Ovary (tissue), 7 donors: ENCODE measurements at regions not wholly inside any gene's neighbourhood (a gene's known extent, or its start where the extent isn't known, plus 50 kb on each side); places are given as distances from the start of the nearest gene placed in this dataset.
"Not testable (repeated sequence)": the region's sequence is repeated elsewhere in the genome, so short reads cannot be mapped to it uniquely, and the experiment has no call there.

Source experiments
- DNase-seq, 5 donors: peaks; one replicate each; pipeline ENCODE4 v3.0.0-alpha.2; 2019 to 2020
- H3K27ac ChIP-seq, 2 donors: fragments of 200-600 bp; one replicate each; pipeline versions ENCODE4 v1.5.1 to v1.8.0; 2019 to 2022
- H3K27me3 ChIP-seq: fragments of 200-600 bp; one replicate; pipeline ENCODE4 v1.8.0; 2022
- H3K36me3 ChIP-seq: fragments of 200-600 bp; sonication (generic); one replicate; pipeline ENCODE4 v1.5.1; 2019
- H3K4me1 ChIP-seq: one replicate; pipeline ENCODE4 v1.8.1; 2013; ENCODE audit warnings: mild to moderate bottlenecking, moderate library complexity; ENCODE audit not compliant: insufficient read depth
- H3K4me3 ChIP-seq: fragments of 200-600 bp; sonication (generic); one replicate; pipeline ENCODE4 v1.5.1; 2017
- H3K9me3 ChIP-seq, 2 donors: fragments of 200-600 bp in 1 of 2; sonication (generic) in 1 of 2; one replicate each; pipeline versions ENCODE4 v1.5.1 to v1.8.1; 2013 to 2019; ENCODE audit warnings: mild to moderate bottlenecking in 1 of 2, moderate library complexity in 1 of 2
- EP300 ChIP-seq: sonication (generic); formaldehyde crosslinking; IDR thresholded peaks from one replicate; pipeline ENCODE4 v1.6.1; 2017; ENCODE audit warnings: antibody characterized with exemption
- POLR2A ChIP-seq: fragments of 450-650 bp; IDR thresholded peaks from one replicate; pipeline ENCODE4 v1.6.1; 2017; ENCODE audit warnings: antibody characterized with exemption, mild to moderate bottlenecking, moderate library complexity
- WGBS, 3 donors: extraction: QIAGEN DNeasy Blood & Tissue Kit in 1 of 3; methylation state at CpG; one replicate each; pipeline versions ENCODE4 v1.1.5 to v1.1.7; 2013 to 2017; 5-methylcytosine and 5-hydroxymethylcytosine counted together
- intact Hi-C, 4 donors: fragments of 100-400 bp; cut with DNase I; formaldehyde crosslinking; loops; one replicate each; pipeline versions ENCODE4 v1.11.0 to v1.15.1; 2022 to 2023
- TF ChIP-seq, protein P1 (sequence below), 3 donors: fragments of 450-650 bp in 2 of 3; fragments of 200-600 bp in 1 of 3; IDR thresholded peaks; one replicate each; pipeline versions ENCODE4 v1.5.1 to v1.8.0; 2016 to 2022; ENCODE audit warnings: antibody characterized with exemption in 3 of 3, mild to moderate bottlenecking in 1 of 3
- donor health status: DM: no; HTN: no; CAD: no; lungs with moderate emphysema.
- donor health status: DM: no; HTN: no; CAD: no.
- donor health status: Bipolar disorder and iron deficiency.
- donor health status: DM: no; HTN: no; CAD: no.
- donor health status: DM: yes; HTN: yes; CAD: no.

DNA sequence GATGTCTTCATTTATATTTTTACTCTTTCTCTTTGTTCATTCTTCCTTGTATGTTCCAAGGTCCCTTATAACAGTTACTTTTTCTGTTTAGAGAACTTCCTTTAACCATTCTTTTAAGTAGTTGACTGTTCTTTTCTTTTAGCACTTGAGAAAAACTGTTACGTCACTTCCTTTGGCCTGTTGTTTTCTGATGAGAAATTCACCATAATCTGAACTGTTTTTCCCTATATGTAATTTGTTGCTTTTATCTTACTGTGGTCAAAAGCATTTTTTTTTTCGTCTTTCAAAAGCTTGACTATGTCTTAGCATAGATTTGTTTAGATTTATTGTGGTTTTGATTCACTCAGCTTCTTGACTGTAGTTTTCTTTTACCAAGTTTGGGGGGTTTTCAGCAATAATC is 1660.3 kb upstream of the PCDH10 start:
- DNase-seq, result no peak
- Histone ChIP-seq H3K9me3 (no peaks in the 10 kb centered on the region), H3K27ac (no peak overlapping the region), H3K4me1 (no peaks in the 10 kb centered on the region), H3K27me3 (no peaks in the 10 kb centered on the region), H3K36me3 (no peaks in the 10 kb centered on the region), H3K4me3 (no peak overlapping the region)
- WGBS, 3 donors, result 26 to 39% (median 35%) methylated on average over 2 of the region's 2 CpGs
- intact Hi-C loops, result no loop called here
- TF ChIP-seq POLR2A (no peak), EP300 (no peak)
- TF ChIP-seq, protein P1, sequence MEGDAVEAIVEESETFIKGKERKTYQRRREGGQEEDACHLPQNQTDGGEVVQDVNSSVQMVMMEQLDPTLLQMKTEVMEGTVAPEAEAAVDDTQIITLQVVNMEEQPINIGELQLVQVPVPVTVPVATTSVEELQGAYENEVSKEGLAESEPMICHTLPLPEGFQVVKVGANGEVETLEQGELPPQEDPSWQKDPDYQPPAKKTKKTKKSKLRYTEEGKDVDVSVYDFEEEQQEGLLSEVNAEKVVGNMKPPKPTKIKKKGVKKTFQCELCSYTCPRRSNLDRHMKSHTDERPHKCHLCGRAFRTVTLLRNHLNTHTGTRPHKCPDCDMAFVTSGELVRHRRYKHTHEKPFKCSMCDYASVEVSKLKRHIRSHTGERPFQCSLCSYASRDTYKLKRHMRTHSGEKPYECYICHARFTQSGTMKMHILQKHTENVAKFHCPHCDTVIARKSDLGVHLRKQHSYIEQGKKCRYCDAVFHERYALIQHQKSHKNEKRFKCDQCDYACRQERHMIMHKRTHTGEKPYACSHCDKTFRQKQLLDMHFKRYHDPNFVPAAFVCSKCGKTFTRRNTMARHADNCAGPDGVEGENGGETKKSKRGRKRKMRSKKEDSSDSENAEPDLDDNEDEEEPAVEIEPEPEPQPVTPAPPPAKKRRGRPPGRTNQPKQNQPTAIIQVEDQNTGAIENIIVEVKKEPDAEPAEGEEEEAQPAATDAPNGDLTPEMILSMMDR (IDR thresholded peaks at IDR 0.05), result no peak

DNA sequence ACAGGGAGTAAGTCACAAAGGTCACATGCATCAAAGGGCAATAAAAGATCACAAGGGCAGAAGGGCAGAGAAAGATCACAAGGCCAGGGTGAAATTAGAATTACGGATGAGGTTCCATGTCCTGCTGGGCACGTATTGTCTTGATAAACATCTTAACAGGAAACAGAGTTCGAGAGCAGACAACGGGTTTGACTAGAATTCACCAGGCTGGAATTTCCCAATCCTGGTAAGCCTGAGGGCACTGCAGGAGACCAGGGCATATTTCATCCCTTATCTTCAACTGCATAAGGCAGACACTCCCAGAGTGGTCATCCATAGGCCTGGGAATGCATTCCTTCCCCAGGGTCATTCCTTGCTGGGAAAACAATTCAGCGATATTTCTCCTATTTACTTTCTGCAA is 1652.9 kb upstream of the PCDH10 start:
- H3K9me3 ChIP-seq, H3K4me1 ChIP-seq, H3K36me3 ChIP-seq, H3K4me3 ChIP-seq, H3K27me3 ChIP-seq, intact Hi-C loops, DNase-seq, H3K27ac ChIP-seq: not testable (repeated sequence)
- 49 to 54% (median 54%) methylated on average over 5 of the region's 5 CpGs for WGBS, 3 donors

DNA sequence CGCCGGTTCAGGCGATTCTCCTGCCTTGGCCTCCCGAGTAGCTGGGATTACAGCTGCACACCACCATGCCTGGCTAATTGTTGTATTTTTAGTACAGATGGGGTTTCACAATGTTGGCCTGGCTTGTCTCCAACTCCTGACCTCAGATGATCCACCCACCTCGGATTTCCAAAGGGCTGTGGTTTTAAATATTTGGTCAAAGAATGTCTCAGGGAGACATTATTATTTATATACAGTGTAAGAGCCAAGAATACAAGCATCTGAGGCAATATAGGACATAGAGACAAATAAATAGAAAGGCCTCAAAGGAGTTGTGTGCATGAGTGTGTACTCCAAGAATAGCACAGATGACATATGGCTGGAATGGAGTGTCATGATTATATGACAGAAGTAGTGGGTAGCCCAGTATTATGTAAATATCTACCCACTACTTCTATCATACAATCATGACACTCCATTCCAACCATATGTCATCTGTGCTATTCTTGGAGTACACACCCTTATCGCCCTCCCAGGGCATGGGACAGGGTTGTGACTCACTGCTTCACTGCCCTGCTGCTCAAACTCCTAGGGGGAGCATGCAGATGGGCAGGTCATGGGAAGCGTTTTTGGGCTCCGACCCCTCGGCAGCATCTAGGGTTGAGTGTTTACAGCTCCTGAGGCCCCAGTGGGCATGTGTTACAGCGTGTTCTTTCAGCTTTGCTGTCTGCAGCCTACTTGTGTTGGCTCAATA is 1649.8 kb upstream of the PCDH10 start:
- TF ChIP-seq EP300 (no peak), POLR2A (no peak)
- no peak overlapping the region for H3K27ac ChIP-seq
- WGBS, 3 donors, result 61 to 71% (median 70%) methylated on average over 9 to 10 of the region's 10 CpGs
- H3K9me3 ChIP-seq, result no peaks in the 10 kb centered on the region
- no peak overlapping the region for H3K4me3 ChIP-seq
- intact Hi-C loops, result no loop called here
- no peaks in the 10 kb centered on the region for H3K36me3 ChIP-seq
- no peaks in the 10 kb centered on the region for H3K27me3 ChIP-seq
- DNase-seq, result no peak
- no peaks in the 10 kb centered on the region for H3K4me1 ChIP-seq

DNA sequence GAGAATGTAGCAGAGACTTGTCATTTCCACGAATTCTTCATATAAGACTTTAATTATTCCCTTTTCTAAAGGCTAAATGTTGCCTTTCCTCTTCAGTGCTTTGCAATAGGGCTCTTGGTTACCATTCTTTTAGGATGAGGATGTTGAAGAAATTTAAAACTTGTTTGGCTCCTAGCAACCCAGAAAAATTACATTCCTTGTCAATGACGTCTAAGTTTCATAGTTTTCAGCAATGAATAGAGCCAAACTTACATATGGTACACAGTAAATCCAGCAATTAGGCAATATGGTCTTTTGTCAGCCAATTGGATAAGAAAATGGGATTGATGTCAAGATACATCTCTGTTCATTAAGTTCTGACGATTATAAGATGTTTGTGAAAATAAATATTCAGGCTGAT is 1639.6 kb upstream of the PCDH10 start:
- H3K27me3 ChIP-seq, result no peaks in the 10 kb centered on the region
- intact Hi-C loops, result no loop called here
- no peak for DNase-seq
- TF ChIP-seq POLR2A (no peak), EP300 (no peak)
- TF ChIP-seq, protein P1 (IDR thresholded peaks at IDR 0.05), result no peak
- 48 to 54% (median 52%) methylated on average over 3 of the region's 3 CpGs for WGBS, 3 donors
- H3K4me3 ChIP-seq, result no peak overlapping the region
- H3K27ac ChIP-seq, result no peak overlapping the region
- H3K9me3 ChIP-seq, result no peaks in the 10 kb centered on the region
- no peaks in the 10 kb centered on the region for H3K4me1 ChIP-seq
- no peaks in the 10 kb centered on the region for H3K36me3 ChIP-seq

DNA sequence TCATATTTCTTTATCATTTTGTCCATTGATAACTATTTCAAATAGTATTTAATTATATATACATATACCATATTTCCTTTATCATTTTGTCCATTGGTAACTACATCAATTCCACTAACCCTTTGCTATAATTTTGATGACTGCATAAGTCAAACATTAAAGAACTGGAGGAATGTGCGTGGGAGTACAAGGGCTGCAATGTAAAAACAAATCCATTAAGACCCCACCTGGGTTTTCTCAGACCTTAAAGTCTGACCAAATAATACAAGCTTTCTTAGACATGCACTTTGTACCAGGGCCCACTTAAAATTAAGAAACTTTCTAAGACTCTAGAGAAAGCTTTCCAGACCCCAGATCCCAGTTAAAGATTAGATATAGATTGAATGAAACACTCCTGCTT is 1622.4 kb upstream of the PCDH10 start:
- WGBS, 3 donors, result 32 to 47% (median 37%) methylated on average over 1 of the region's 1 CpG
- H3K4me1 ChIP-seq, result no peaks in the 10 kb centered on the region
- H3K9me3 ChIP-seq, result no peaks in the 10 kb centered on the region
- intact Hi-C loops, result no loop called here
- H3K27me3 ChIP-seq, result no peaks in the 10 kb centered on the region
- H3K27ac ChIP-seq, result no peak overlapping the region
- DNase-seq, result no peak
- TF ChIP-seq, protein P1 (IDR thresholded peaks at IDR 0.05), result no peak
- no peak for TF ChIP-seq POLR2A
- no peak for TF ChIP-seq EP300
- no peaks in the 10 kb centered on the region for H3K36me3 ChIP-seq
- no peak overlapping the region for H3K4me3 ChIP-seq
